Keratinocyte (primary cell): ENCODE measurements at regions not wholly inside any gene's neighbourhood (a gene's known extent, or its start where the extent isn't known, plus 50 kb on each side); places are given as distances from the start of the nearest gene placed in this dataset.

Source experiments
- DNase-seq: peaks from one replicate; pipeline ENCODE4 v3.0.0-alpha.2; 2011; ENCODE audit warnings: low read depth, missing footprints, low spot score
- FAIRE-seq: peaks from 2 replicates; lab custom pipeline; 2011; peaks lifted over from hg19 to GRCh38; lab: Jason Lieb, UNC
- H2AFZ ChIP-seq: 2 replicates; pipeline ENCODE4 v1.6.0; 2012; ENCODE audit warnings: low read length, control low read depth, inconsistent platforms; ENCODE audit not compliant: control insufficient read depth
- H3K27ac ChIP-seq: 2 replicates; pipeline ENCODE4 v1.5.1; 2011; ENCODE audit warnings: low read length; ENCODE audit not compliant: control insufficient read depth, insufficient read depth
- H3K27me3 ChIP-seq: 3 replicates; pipeline ENCODE4 v1.6.0; 2011; ENCODE audit warnings: low read length; ENCODE audit not compliant: control insufficient read depth, insufficient read depth; ENCODE audit errors: extremely low read depth
- H3K36me3 ChIP-seq, 2 experiments: 2 replicates in 1 of 2; 3 replicates in 1 of 2; pipeline ENCODE4 v1.5.1; 2011; ENCODE audit warnings: low read length in 2 of 2, mild to moderate bottlenecking in 1 of 2; ENCODE audit not compliant: control insufficient read depth in 2 of 2, insufficient read depth in 2 of 2; ENCODE audit errors: extremely low read depth in 1 of 2
- H3K4me1 ChIP-seq: 3 replicates; pipeline ENCODE4 v1.5.1; 2011; ENCODE audit warnings: low read length; ENCODE audit not compliant: control insufficient read depth, insufficient read depth; ENCODE audit errors: extremely low read depth
- H3K4me2 ChIP-seq: 3 replicates; pipeline ENCODE4 v1.6.0; 2011; ENCODE audit warnings: low read depth, low read length; ENCODE audit not compliant: control insufficient read depth, insufficient read depth; ENCODE audit errors: extremely low read depth
- H3K4me3 ChIP-seq, 3 experiments: fragments of 200-600 bp in 1 of 3; sonication (generic) in 1 of 3; 2 replicates in 2 of 3; 3 replicates in 1 of 3; pipeline ENCODE4 v1.5.1; 2011 to 2016; ENCODE audit warnings: low read length in 3 of 3, mild to moderate bottlenecking in 3 of 3, control low read depth in 2 of 3, inconsistent platforms in 1 of 3, low read depth in 1 of 3, mixed read lengths in 1 of 3, mixed run types in 1 of 3, moderate library complexity in 1 of 3; ENCODE audit not compliant: control insufficient read depth in 2 of 3, insufficient read depth in 2 of 3; ENCODE audit errors: extremely low read depth in 1 of 3
- H3K79me2 ChIP-seq: 2 replicates; pipeline ENCODE4 v1.6.0; 2012; ENCODE audit warnings: low read length; ENCODE audit not compliant: control insufficient read depth, insufficient read depth
- H3K9ac ChIP-seq: 3 replicates; pipeline ENCODE4 v1.6.0; 2011; ENCODE audit warnings: low read length; ENCODE audit not compliant: control insufficient read depth, insufficient read depth; ENCODE audit errors: extremely low read depth
- H3K9me1 ChIP-seq: 3 replicates; pipeline ENCODE4 v1.6.0; 2011; ENCODE audit warnings: low read length; ENCODE audit not compliant: control insufficient read depth, insufficient read depth; ENCODE audit errors: extremely low read depth
- H3K9me3 ChIP-seq: 2 replicates; pipeline ENCODE4 v1.5.1; 2012; ENCODE audit warnings: low read depth, low read length; ENCODE audit not compliant: control insufficient read depth
- H4K20me1 ChIP-seq: 3 replicates; pipeline ENCODE4 v1.6.0; 2011; ENCODE audit warnings: low read length; ENCODE audit not compliant: control insufficient read depth, insufficient read depth; ENCODE audit errors: extremely low read depth
- CTCF ChIP-seq, 3 experiments: IDR thresholded peaks in 1 of 3; conservative IDR thresholded peaks in 1 of 3; optimal IDR thresholded peaks in 1 of 3; 2 replicates in 2 of 3; 3 replicates in 1 of 3; pipeline versions ENCODE3 to v1.5.1; 2011; ENCODE audit warnings: low read length in 3 of 3, mild to moderate bottlenecking in 3 of 3, moderate library complexity in 2 of 3, control low read depth in 1 of 3, inconsistent platforms in 1 of 3; ENCODE audit not compliant: insufficient read depth in 2 of 3; ENCODE audit errors: extremely low read depth in 1 of 3
- EZH2 ChIP-seq: IDR thresholded peaks from one replicate; pipeline ENCODE4 v1.6.1; 2012; ENCODE audit warnings: inconsistent platforms, mild to moderate bottlenecking, low read length, moderate library complexity
- dilution Hi-C: fragments of 300-500 bp; cut with MboI; formaldehyde crosslinking; loops from one replicate; pipeline ENCODE4 v1.7.0; 2020; ENCODE audit warnings: low sequenced_read_pairs; ENCODE audit not compliant: extremely low pct_ligation_motif_present

- H3K9me3 ChIP-seq = peaks cover 4% of the 10 kb centered on the region
- no peaks in the 10 kb centered on the region for H3K36me3 ChIP-seq
- no peak overlapping the region for H3K9ac ChIP-seq
- H3K27me3 ChIP-seq = no peaks in the 10 kb centered on the region
- H2AFZ ChIP-seq = no peak overlapping the region
- H3K27ac ChIP-seq = no peak overlapping the region
- no peaks in the 10 kb centered on the region for H3K9me1 ChIP-seq
- no peak overlapping the region for H3K4me3 ChIP-seq
- DNase-seq = no peak
- H3K79me2 ChIP-seq = no peaks in the 10 kb centered on the region
- FAIRE-seq = no peak
- TF ChIP-seq EZH2 = no peak
- no peak for TF ChIP-seq CTCF (optimal IDR thresholded peaks at IDR 0.05 in 1 of 3, IDR thresholded peaks at IDR 0.05 in 1 of 3, conservative IDR thresholded peaks at IDR 0.05 in 1 of 3; ENCODE audit: extremely low read depth in 1 of 3, insufficient read depth in 2 of 3, low read length in 3 of 3)
- H3K4me2 ChIP-seq = no peak overlapping the region
- H3K4me1 ChIP-seq = no peaks in the 10 kb centered on the region
- H4K20me1 ChIP-seq = no peaks in the 10 kb centered on the region
- dilution Hi-C loops = no loop called here
These were observed 83.2 kb upstream of the BAIAP2L1 start for GRCh38 chr7:98483964-98484545.

GRCh38 chr7:98483276-98483963 is 82.5 kb upstream of the BAIAP2L1 start:
- TF ChIP-seq EZH2 (no peak), CTCF (optimal IDR thresholded peaks at IDR 0.05 in 1 of 3, IDR thresholded peaks at IDR 0.05 in 1 of 3, conservative IDR thresholded peaks at IDR 0.05 in 1 of 3; ENCODE audit: extremely low read depth in 1 of 3, insufficient read depth in 2 of 3, low read length in 3 of 3) (no peak)
- H3K27ac ChIP-seq = no peak overlapping the region
- no peaks in the 10 kb centered on the region for H3K9me1 ChIP-seq
- DNase-seq = no peak
- no peaks in the 10 kb centered on the region for H3K79me2 ChIP-seq
- dilution Hi-C loops = no loop called here
- no peak overlapping the region for H3K4me3 ChIP-seq
- H3K36me3 ChIP-seq = no peaks in the 10 kb centered on the region
- no peak overlapping the region for H2AFZ ChIP-seq
- H3K4me2 ChIP-seq = no peak overlapping the region
- H3K9me3 ChIP-seq = peaks cover 4% of the 10 kb centered on the region
- no peaks in the 10 kb centered on the region for H3K27me3 ChIP-seq
- FAIRE-seq = no peak
- H4K20me1 ChIP-seq = no peaks in the 10 kb centered on the region
- no peak overlapping the region for H3K9ac ChIP-seq
- H3K4me1 ChIP-seq = no peaks in the 10 kb centered on the region
